GM04504 (cell line): ENCODE measurements at regions not wholly inside any gene's neighbourhood (a gene's known extent, or its start where the extent isn't known, plus 50 kb on each side); places are given as distances from the start of the nearest gene placed in this dataset.
"Not testable (repeated sequence)": the region's sequence is repeated elsewhere in the genome, so short reads cannot be mapped to it uniquely, and the experiment has no call there.

Experiments
- DNase-seq: peaks from one replicate; pipeline ENCODE4 v3.0.0-alpha.2; 2012; ENCODE audit warnings: low read depth

DNA sequence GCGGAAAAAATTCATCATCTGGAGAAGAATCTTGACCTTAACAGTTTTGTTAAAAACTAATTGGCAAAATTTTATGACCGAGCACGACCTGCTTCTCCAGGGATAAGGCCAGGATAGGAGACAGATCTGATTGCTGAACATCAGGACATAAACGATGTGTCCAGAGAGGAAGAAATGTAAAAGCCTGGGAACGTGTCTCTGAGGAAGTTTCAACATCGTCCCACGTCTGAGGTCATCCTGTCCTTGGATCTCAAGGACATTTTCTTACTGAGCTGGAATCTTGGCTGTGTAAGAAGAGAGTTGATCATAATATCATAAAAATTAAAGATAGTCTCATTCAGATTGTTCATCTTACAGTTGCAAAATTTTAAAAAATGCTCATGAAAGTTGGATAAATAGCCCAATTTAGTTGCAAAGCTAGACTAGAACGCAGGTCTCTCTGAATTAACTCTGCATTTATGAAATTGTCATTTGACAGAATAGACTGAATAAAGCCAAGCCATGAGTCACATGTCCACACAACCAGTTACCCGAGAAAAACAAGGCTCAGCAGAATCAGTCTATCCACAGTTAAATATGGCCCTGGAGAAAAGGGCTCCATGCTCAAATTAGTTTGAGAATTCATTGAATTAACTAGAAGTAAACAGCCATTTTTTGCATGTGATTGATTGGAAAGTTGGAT, 120.0 kb upstream of the EGFR start:
- DNase-seq, result no peak

DNA sequence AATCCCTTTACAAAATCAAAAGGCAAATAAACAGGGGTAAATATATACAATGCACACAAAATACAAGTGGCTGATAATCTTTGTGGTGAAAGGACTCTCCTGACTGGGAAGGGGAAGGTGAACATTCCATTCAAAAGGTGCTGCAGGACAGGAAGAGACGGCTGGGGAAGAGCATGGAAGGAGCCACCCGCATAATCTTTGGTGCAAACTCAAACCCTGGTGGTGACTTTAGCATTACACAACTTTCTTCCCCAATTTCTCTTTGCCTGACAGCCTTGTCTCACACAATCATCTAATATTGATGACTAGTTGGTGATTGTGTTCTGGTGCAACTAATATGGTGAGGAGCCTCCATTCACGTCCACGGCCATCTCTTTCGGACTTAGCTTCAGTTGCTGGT, 117.0 kb upstream of the EGFR start:
- DNase-seq, result no peak

DNA sequence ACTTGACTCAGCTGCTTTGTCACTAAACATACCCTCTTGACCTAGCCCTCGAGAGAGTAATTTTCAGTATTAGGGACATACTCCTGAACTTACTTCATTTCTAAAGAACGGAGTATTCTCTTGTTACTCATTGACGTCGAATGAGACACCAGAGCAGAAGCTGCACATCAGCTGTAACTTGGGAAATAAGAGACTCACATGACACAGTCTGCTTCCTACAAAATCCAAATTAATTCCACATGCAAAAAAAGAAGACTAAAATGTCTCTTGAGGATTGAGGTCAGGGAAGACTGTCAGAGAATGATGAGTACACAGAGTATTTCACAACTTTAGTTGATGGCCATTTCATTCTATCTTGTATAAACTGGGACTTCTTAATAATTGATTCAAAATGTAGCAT, 114.7 kb upstream of the EGFR start:
- DNase-seq, result peak; percentile 96

DNA sequence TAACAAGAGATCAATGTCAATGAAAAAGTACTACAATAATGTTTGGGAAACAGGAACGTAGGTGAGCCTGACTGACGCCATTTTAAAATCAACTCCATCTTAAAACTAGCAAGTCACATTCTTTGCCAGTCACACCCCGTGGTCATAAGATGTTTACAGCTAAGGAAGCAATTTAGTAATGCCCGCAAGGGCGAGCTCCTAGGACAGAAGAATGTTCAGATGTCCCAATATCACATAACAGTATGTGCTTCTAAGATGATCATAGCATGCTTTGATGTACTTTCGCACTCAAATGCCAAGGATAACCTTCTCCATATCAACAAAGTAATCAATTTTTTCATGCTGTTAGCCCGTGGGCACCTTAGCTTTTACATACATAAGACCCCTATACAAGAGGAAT, 113.8 kb upstream of the EGFR start:
- DNase-seq, result no peak

DNA sequence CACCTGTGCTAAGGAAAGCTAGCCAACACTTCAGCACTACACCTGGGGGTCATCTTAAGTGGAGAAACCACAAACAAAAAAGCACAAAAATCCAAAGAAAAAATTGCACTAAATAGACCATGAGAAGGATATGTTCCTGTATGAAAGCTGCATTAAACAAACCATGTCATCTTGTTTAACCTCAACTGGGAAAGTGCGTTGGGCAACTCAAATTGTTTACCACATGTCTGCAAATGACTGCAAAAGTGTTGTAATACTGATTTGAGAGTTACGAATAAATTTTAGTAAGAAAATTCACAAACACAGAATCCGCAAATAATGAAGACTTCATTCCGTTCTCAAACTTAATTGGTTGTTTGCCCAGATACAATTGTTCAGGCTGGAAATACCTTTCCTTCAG, 111.9 kb upstream of the EGFR start:
- DNase-seq, result no peak

DNA sequence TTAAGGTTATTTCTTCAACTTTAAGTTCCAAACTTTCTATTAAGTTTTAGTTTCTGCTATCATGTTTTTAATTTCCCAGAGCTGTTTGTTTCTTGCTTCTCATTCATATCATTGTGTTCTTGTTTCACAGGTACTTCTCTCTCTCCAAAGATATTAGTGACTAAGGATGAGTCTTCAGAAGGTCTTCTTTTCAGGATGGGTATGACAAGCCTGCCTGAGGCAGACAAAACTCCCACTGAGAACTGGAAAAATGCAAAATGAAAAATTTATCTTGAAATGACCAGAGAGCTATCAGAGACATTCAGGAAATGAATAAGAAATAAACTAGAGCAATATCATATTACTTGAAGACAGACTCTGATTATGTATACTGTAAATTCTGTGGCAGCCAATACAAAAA, 110.8 kb upstream of the EGFR start:
- DNase-seq, result no peak

DNA sequence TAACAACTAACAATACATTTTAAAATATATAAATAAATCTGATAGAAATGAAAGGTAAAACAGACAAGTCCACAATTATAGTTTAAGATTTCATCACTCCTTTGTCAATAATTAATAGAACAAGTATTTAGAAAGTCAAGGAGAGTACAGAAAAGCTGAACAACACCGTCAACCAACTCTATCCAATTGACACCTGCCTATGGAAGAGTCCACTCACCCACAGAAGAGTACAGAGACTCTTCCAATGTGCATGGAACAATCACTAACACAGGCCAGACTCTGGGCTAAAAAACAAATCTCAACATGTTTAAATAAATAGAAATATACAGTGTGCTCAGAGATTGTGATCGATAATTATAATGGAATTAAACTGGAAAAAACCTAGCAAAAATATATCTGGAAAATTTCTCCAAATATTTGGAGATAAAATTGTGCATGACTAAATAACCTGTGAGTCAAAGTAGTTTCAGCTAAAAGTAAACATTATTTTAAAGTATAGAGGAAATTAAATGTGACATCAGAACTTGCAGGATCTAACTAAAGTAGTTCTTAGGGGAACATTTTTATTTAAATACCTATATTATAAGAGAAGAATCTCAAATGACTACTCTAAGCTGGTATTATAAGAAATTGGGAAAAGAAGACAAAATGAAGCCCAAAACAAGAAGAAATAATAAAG, 109.9 kb upstream of the EGFR start:
- DNase-seq, result no peak

DNA sequence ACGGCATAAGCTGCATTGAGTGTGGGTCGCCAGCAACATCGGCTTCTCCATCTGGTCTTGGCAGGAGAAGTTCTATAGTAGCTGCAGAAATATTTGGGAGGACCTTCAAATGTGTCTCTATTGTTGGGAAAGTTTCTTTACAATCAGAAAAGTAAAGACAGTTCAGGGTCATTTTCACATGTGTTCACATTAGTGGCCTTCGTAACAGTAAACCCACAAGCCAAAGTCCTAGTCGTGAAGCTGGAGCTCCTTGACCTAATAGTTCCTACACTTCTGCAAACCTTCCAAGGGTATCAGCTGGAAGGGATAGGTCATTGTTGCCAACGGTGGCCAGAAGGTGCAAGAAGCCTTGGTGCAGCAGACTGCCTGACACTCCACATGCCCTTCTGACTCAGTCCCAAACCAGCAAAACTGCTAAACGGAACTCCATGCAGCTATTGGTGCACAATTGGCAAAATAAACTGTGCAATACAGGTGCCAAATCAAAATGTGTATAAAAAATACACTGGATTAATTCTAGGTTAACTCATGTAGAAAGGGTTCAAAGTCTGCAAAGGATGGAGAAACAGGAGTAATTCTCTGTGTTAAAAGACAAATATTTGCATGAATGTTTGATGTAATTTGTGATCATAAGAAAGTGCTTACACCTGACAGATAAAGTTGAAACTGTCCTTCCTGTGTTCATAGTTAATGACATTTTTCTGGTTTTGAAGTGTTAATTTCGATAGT, 102.8 kb upstream of the EGFR start:
- DNase-seq, result no peak

DNA sequence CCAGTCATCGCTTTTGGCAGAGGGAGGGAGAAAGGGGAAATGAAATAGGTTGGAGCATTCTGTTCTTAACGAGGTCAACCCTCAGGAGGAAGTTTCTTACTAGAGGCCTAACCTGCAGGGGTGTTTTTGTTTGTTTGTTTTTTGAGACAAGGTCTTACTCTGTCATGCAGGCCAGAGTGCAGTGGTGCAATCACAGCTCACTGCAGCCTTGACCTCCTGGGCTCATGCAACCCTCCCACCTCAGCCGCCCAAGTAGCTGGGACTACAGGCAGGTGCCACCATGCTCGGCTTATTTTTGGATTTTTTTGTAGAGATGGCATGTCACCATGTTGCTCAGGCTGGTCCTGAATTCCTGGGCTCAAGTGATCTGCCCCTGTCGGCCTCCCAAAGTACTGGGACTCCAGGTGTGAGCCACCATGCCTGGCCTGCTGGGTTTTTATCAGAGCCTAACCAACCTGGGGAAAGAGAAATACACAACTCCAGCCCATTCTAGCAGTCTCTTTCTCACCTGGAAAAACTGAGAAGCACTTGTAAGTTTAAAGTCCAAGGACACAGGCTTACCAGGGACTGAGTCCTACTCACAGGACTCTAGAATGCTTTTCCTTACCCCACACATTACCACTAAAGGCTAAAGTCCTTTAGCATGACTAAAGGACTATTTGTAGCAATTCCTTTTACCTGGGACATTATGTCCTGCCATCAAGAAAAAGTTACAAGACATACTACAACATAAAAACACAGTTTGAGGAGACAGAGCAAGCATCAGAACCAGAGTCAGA, 101.0 kb upstream of the EGFR start:
- DNase-seq, result no peak

DNA sequence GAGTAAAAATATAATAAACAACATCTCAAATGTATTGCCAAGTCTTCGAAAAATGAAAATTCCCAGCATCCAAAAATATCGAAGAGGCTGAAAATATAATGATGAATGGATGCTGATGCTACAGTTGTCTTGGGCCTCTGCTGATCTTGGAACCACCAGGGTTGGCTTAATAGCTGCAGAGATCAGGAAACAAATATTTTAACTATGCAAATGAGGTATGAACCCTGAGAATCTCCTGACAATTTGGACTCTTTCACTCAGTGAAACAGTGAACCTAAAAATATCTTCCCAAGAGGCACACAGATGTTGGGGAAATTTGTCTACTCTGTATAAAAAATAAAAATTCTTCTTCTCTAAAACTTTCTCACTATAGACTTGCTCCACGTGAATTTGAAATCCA, 97.7 kb upstream of the EGFR start:
- DNase-seq, result peak; percentile 13

DNA sequence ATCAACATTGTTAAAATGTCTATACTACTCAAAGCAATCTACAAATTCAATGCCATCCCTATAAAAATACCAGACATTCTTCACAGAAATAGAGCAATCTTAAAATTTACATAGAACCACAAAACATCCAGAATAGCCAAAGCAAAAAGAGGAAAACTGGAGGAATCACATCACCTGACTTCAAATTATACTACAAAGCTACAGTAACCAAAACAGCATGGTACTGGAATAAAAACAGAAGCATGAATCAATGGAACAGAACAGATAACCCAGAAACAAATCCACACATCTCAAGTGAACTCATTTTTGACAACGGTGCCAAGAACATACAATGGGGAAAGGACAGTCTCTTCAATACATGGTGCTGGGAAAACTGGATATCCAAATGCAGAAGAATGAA, 87.3 kb upstream of the EGFR start:
- no peak for DNase-seq

DNA sequence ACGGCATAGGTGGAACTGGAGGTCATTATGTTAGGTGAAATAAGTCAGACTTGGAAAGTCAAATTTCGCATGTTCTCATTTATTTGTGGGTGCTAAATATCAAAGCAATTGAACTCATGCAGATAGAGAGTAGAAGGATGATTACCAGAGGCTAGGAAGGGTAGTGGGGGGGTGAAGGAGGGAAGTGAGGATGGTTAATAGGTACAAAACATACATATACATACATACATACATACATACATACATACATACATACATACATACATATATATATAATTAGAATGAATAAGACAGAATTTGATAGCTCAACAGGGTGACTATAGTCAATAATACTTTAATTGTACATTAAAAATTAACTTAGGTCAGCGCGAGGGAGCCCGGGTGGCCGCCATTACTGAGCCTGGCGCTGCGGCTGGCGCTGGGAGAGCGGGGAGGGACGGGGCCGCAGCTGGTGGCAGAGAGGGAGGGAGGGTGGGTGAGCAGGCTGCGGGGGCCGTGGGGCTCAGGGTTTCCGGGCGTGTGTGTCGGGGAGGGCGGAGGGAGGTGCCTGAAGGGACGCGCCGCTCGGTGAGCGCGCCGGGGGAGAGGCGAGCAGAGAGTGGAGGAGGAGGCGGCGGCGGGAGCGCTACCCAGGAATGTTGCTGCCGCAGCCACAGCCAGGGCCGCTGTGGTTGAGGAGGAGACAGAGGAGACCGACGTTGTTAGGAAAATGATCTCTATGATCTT, 85.8 kb upstream of the EGFR start:
- DNase-seq, result no peak

DNA sequence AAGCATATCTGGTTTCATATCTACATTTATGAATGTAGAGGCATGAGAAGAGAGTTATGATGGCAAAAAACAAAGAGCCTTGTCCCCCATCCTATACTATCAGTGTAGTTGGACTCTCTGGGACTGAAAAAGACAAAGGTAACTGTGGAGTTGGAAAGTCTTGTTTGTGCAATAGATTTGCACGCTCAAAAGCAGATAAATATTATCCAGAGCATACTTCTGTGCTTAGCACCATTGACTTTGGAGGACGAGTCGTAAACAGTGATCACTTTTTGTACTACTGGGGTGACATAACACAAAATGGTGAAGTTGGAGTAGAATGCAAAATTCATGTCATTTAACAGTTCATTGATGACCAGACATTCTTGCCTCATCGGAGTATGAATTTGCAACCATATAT, 85.2 kb upstream of the EGFR start:
- no peak for DNase-seq

DNA sequence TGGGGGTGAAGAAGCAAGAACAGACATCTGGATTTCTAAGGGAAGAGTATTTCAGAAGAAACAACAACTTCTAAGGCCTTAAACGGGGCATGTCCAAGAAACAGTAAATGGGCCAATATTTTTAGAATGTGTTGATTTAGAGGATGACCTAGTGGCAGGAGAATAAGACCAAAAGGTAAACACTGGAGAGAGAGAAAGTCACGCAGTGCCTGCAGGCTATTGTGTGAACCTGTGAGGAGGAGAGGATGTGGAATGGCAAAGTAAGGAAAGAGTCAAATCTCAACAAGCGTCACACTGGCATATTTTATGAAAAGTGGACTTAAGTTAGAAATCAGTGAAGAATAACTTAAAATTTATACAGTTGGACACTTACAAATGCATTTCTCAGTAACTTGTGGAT, 78.1 kb upstream of the EGFR start:
- no peak for DNase-seq

DNA sequence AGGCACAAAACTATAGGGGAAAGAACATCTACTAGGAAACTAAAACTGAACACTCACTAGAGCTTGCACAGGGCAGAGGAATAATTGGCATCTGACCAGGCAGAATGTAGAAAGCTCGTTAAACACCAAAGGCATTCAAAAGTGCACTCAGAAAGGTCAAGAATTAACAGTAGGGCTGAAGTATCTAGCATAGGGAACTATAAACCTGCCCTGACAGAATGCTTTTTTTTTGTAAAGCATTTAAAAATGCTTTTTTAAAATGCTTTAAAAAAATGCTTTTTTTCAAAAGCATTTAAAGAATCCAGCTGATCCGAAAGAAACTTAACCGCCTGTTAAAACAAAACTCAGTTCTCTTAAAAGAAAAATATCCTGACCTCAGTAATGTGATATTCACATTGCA, 74.6 kb upstream of the EGFR start:
- DNase-seq, result peak; percentile 23

DNA sequence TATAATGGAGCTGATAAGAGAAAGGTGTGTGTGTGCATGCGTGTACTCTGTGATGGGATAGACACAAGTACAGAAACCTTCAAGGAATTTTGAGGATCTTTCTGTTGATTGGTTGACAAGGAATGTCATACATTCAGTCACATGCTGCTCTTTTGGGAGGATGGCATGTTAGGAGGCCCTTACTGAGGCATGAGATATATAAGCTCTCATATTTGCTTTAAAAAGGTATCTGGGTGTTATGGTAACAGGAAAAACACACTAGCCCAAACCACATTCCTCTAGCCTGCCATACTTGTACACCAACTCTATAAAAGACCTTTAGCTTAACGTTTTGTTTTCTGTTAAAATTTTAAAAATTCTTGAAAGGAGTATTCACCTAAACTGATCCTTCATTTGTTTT, 72.5 kb upstream of the EGFR start:
- no peak for DNase-seq

DNA sequence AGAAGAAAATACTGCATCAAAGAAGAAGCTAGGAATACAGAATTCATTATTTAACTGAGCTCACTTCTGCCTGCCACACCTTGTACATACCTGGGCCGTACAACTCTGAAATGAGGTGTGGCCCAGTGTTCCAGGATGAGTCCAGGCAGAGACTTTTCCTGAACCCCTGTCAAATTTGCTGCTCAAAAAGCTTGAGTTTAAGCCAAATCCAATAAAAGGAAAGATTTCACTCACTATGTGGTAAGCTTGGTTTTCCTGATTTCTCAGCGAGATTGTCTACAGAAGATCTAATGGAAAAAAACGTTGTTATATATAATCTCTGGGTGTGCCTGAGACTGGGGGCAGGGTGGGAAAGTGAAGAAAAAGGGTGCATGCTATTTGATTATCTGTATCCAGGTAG, 72.1 kb upstream of the EGFR start:
- DNase-seq, result no peak

DNA sequence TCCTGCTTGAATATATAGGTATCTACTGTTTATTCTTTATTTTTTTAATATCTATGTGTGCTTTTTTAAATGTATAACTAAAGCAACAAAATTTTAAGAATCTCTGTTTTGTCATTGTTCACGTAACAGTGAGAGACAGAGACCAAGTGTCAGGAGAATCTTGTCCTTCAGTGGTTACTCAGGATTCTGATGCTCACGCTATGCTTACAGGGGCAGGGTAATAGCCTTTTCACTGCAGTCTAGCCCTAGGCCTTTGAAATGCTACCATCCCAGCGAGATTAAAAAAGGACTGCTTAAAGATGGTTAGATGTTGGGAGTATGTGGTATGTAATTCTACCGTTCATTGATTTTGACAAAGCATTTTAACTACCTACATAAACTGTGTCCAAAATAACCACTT, 71.6 kb upstream of the EGFR start:
- DNase-seq, result no peak

DNA sequence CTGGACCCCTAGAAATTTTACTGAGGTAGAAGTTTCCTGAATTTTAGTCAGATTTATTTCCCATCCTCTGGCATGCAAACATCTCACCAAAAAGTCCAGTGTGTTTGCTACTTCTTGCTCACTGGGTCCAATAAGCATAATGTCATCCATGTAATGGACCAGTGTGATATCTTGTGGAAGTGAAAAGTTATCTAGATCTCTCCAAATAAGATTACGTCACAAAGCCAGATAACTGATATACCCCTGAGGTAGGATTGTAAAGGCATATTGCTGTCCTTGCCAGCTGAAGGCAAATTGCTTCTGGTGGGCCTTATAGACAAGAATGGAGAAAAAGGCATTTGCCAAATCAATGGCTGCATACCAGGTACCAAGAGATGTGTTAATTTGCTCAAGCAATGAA, 69.3 kb upstream of the EGFR start:
- DNase-seq, result not testable (repeated sequence)

DNA sequence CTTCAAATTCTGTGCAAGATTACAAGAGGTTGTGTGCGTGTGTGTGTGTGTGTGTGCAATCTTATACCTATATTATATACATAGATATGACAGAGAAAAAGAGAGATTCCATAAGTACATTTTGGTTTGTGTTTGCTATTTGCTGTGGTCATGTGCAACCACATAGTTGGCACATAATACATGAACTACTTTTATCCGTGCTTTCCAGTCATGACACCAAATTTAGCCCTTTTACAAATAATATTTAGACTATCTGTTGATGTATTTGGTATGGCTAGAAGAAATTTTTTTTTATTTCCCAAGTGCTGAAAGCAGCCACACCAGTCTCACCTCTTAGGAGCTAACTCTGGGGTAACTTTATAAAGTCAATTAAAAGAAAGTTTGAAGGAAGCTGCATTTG, 63.5 kb upstream of the EGFR start:
- no peak for DNase-seq

DNA sequence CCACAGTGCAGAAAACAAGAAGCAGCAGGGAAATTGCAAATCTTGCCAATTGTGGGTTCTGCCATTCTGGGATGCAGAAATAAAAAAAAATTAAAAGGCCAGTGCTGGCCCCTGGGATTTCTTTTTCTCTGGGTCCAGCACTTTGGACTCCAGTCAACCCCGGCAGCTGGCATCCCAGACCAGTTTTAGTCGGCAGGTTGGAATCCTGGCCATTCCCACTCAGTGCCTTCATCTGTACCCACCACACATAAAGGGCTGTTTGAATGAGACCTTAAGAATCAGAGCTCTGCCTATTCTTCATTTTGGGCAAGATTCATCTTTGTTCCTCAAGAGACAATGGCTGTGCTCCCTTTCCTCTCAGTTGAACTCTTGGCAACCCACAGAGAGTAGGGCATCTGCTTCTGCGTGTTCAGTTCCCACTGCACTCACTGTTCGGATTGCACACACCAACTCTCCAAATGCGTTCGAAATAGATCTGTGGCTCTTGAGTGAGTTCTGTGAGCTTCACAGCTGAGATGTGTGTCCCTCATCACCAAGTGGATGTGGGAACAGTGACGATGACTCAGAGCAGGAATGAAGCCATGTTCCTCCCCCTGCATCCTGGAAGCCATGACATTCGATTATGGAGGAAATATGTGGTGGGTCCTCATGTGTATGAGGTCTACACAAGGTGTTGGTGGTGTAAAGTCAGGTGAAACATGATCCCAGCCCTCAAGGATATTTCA, 63.0 kb upstream of the EGFR start:
- no peak for DNase-seq
